Omental fat pad (tissue), 3 donors: ENCODE measurements at regions not wholly inside any gene's neighbourhood (a gene's known extent, or its start where the extent isn't known, plus 50 kb on each side); places are given as distances from the start of the nearest gene placed in this dataset.

ENCODE experiments used
- ATAC-seq: fragments of 150-250 bp; one replicate; pipeline ENCODE4 v1.9.1; 2016; ENCODE audit warnings: mild to moderate bottlenecking, moderate library complexity; ENCODE audit not compliant: low FRiP score
- DNase-seq: peaks from one replicate; pipeline ENCODE4 v3.0.0-alpha.2; 2019; ENCODE audit warnings: low spot score
- CTCF ChIP-seq, 3 donors: fragments of 450-650 bp; IDR thresholded peaks; one replicate each; pipeline ENCODE4 v1.5.1; 2016 to 2017; ENCODE audit warnings: antibody characterized with exemption in 3 of 3, mild to moderate bottlenecking in 3 of 3, moderate library complexity in 2 of 3

- TF ChIP-seq CTCF (IDR thresholded peaks at IDR 0.05): no peak
- no peak for ATAC-seq
Observed at GRCh38 chr12:63266988-63267387, 116.0 kb upstream of the AVPR1A start.

GRCh38 chr12:63264629-63265028 lies 113.6 kb upstream of the AVPR1A start:
- ATAC-seq (no peak), DNase-seq (no peak)
- no peak for TF ChIP-seq CTCF (IDR thresholded peaks at IDR 0.05)

More at GRCh38 chr12:63266988-63267387, 116.0 kb upstream of the AVPR1A start:
- no peak for DNase-seq

- ATAC-seq (no peak), DNase-seq (no peak)
- no peak for TF ChIP-seq CTCF (IDR thresholded peaks at IDR 0.05)
Observed at GRCh38 chr12:63250486-63250885, 99.5 kb upstream of the AVPR1A start.

GRCh38 chr12:63238892-63239291 lies 87.9 kb upstream of the AVPR1A start:
- no peak for TF ChIP-seq CTCF (IDR thresholded peaks at IDR 0.05)
- no peak for DNase-seq
- no peak for ATAC-seq

GRCh38 chr12:63232896-63233295 lies 81.9 kb upstream of the AVPR1A start:
- TF ChIP-seq CTCF (IDR thresholded peaks at IDR 0.05): no peak
- DNase-seq (no peak), ATAC-seq (no peak)

GRCh38 chr12:63228853-63229252 lies 77.9 kb upstream of the AVPR1A start:
- TF ChIP-seq CTCF (IDR thresholded peaks at IDR 0.05): no peak
- DNase-seq (no peak), ATAC-seq (no peak)

- DNase-seq (no peak), ATAC-seq (no peak)
- no peak for TF ChIP-seq CTCF (IDR thresholded peaks at IDR 0.05)
Observed at GRCh38 chr12:63226792-63227463, 75.9 kb upstream of the AVPR1A start.
